KMS-11 (cell line): ENCODE measurements at regions not wholly inside any gene's neighbourhood (a gene's known extent, or its start where the extent isn't known, plus 50 kb on each side); places are given as distances from the start of the nearest gene placed in this dataset.

ENCODE experiments used
- H2AFZ ChIP-seq: fragments of 200-600 bp; sonication (generic); 2 replicates; pipeline ENCODE4 v1.6.1; 2016; ENCODE audit warnings: antibody characterized with exemption, mixed run types, low read depth
- H3K27ac ChIP-seq: fragments of 200-600 bp; sonication (generic); 2 replicates; pipeline ENCODE4 v1.6.1; 2016; ENCODE audit warnings: mild to moderate bottlenecking, mixed run types
- H3K27me3 ChIP-seq: fragments of 200-600 bp; sonication (generic); 2 replicates; pipeline ENCODE4 v1.6.1; 2017; ENCODE audit warnings: mild to moderate bottlenecking, low read depth, mixed run types, moderate library complexity; ENCODE audit not compliant: insufficient read depth
- H3K36me3 ChIP-seq: fragments of 200-600 bp; sonication (generic); 2 replicates; pipeline ENCODE4 v1.6.1; 2017; ENCODE audit warnings: mild to moderate bottlenecking, mixed run types; ENCODE audit not compliant: insufficient read depth
- H3K4me1 ChIP-seq: fragments of 200-600 bp; sonication (generic); 2 replicates; pipeline ENCODE4 v1.6.1; 2016; ENCODE audit warnings: mild to moderate bottlenecking, low read depth, mixed run types; ENCODE audit not compliant: poor library complexity, severe bottlenecking
- H3K4me2 ChIP-seq: fragments of 200-600 bp; sonication (generic); 2 replicates; pipeline ENCODE4 v1.7.0; 2016; ENCODE audit warnings: mild to moderate bottlenecking, mixed run types
- H3K4me3 ChIP-seq: fragments of 200-600 bp; sonication (generic); IDR thresholded peaks from 2 replicates; pipeline ENCODE4 v1.6.1; 2017; ENCODE audit warnings: low read depth, low read length, mixed read lengths; ENCODE audit not compliant: insufficient read depth
- H3K79me2 ChIP-seq: fragments of 200-600 bp; sonication (generic); 2 replicates; pipeline ENCODE4 v1.6.1; 2016; ENCODE audit warnings: low read depth, mixed run types; ENCODE audit not compliant: insufficient read depth
- H3K9ac ChIP-seq: fragments of 200-600 bp; sonication (generic); 2 replicates; pipeline ENCODE4 v1.6.1; 2016; ENCODE audit warnings: mild to moderate bottlenecking, mixed run types
- H4K20me1 ChIP-seq: fragments of 200-600 bp; sonication (generic); 2 replicates; pipeline ENCODE4 v1.6.1; 2016; ENCODE audit warnings: mild to moderate bottlenecking, mixed run types; ENCODE audit not compliant: insufficient read depth
- TF ChIP-seq, protein P1 (sequence below): fragments of 200-600 bp; sonication (generic); conservative IDR thresholded peaks from 2 replicates; pipeline ENCODE4 v1.6.1; 2017; ENCODE audit warnings: low read depth, mild to moderate bottlenecking, antibody characterized with exemption, low read length, moderate library complexity, mixed read lengths

DNA sequence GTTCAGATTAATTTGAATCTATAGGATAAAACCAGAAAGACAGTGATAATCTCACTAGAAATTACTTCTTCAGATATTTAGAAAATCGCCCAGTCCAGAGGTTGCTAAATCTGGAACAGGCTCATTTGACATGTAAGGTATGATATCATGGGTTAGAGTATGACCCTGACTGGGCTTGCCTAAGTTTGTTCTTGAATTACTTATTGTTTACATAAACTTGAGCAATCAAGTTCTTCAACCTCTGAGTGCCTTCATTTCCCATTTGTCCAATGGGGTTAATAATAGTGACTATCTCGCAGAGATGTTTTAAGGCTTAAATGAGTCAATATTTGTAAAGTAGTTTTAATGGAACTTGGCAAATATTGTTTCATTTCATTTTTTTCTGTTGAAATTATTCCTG is 1947.6 kb upstream of the IGFBP7 start:
- no peak overlapping the region for H3K4me2 ChIP-seq
- TF ChIP-seq, protein P1, sequence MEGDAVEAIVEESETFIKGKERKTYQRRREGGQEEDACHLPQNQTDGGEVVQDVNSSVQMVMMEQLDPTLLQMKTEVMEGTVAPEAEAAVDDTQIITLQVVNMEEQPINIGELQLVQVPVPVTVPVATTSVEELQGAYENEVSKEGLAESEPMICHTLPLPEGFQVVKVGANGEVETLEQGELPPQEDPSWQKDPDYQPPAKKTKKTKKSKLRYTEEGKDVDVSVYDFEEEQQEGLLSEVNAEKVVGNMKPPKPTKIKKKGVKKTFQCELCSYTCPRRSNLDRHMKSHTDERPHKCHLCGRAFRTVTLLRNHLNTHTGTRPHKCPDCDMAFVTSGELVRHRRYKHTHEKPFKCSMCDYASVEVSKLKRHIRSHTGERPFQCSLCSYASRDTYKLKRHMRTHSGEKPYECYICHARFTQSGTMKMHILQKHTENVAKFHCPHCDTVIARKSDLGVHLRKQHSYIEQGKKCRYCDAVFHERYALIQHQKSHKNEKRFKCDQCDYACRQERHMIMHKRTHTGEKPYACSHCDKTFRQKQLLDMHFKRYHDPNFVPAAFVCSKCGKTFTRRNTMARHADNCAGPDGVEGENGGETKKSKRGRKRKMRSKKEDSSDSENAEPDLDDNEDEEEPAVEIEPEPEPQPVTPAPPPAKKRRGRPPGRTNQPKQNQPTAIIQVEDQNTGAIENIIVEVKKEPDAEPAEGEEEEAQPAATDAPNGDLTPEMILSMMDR, result no peak

DNA sequence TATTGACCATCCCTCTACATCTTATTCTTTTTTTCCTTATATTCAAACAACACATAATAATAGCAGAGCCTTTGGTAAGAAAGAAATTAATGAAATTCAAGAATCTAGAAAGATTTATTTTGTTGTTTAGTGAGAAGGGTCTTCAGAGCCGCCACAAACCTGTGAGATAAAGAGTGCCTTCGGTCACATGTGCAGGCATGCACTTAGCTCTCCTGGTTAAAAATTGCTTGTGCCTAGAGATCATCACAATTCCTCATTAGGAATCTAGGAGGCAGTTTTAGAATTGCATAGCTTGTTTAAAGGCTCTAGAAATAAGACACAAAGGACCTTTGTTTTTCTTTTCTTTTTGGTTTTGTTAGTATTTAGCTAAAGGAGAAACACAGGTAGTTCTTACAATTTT is 1948.4 kb upstream of the IGFBP7 start:
- Histone ChIP-seq H3K27ac (no peak overlapping the region), H3K4me2 (no peak overlapping the region), H3K4me3 (no peak overlapping the region), H3K4me1 (no peaks in the 10 kb centered on the region), H3K9ac (no peak overlapping the region), H3K79me2 (no peaks in the 10 kb centered on the region), H3K36me3 (no peaks in the 10 kb centered on the region; the same call in 1 of the 2 replicates), H3K27me3 (no peaks in the 10 kb centered on the region), H2AFZ (no peak overlapping the region), H4K20me1 (0 out of 2 replicates have a peak, but pooled peaks cover 3% of the 10 kb centered on the region)
- TF ChIP-seq, protein P1, result no peak

More for the DNA sequence above, 1947.6 kb upstream of the IGFBP7 start:
- H3K27me3 ChIP-seq, result no peaks in the 10 kb centered on the region
- 0 out of 2 replicates have a peak, but pooled peaks cover 3% of the 10 kb centered on the region for H4K20me1 ChIP-seq
- H3K79me2 ChIP-seq, result no peaks in the 10 kb centered on the region
- no peaks in the 10 kb centered on the region; the same call in 1 of the 2 replicates for H3K36me3 ChIP-seq
- no peak overlapping the region for H3K27ac ChIP-seq
- no peaks in the 10 kb centered on the region for H3K4me1 ChIP-seq
- H3K9ac ChIP-seq, result no peak overlapping the region
- H2AFZ ChIP-seq, result no peak overlapping the region
- no peak overlapping the region for H3K4me3 ChIP-seq

DNA sequence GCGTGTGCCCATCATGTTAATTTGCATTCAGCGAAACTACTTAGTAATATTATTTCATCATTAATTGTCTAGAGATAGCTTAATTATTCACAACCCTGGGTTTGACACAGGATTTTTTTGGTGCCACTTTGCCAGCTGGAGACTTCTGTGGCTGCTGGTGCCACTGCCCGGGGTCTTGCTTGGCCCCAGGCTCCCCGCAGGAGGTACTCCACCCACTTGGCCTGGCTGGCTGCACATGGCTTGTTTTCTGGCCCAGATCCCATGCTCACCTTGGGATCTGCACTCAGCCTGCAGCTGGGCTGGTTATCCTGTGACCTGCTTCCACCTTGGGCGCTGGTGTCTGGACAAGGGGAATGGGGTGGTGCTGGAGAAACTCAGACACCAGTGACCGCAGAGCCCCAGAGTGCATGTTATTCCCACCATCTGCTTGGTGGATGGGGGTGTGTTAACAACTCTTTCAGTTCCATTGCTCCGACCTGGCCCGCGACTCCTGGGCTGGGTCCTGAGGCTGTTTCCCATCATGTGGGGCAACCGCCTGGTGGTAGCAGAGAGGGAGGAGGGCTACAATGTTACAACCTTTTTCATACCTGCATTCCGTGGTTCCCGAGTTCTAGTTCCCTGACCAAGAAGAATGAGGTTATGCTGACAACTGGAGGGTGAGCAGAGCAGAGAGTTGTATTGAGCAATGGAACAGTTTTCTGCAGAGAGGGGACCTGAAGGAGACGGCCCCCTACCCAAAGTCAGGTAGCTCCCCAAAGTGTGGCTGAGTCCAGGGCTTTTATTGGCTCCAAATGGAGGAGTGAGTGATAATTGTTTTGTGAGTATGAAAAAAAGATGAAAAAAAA is 1950.0 kb upstream of the IGFBP7 start:
- H2AFZ ChIP-seq, result no peak overlapping the region
- TF ChIP-seq, protein P1, result no peak
- H3K4me1 ChIP-seq, result no peaks in the 10 kb centered on the region
- H3K9ac ChIP-seq, result no peak overlapping the region
- H3K27ac ChIP-seq, result no peak overlapping the region
- 0 out of 2 replicates have a peak, but pooled peaks cover 3% of the 10 kb centered on the region for H4K20me1 ChIP-seq
- no peak overlapping the region for H3K4me3 ChIP-seq
- no peaks in the 10 kb centered on the region for H3K27me3 ChIP-seq
- H3K36me3 ChIP-seq, result no peaks in the 10 kb centered on the region
- no peak overlapping the region for H3K4me2 ChIP-seq
- H3K79me2 ChIP-seq, result no peaks in the 10 kb centered on the region

DNA sequence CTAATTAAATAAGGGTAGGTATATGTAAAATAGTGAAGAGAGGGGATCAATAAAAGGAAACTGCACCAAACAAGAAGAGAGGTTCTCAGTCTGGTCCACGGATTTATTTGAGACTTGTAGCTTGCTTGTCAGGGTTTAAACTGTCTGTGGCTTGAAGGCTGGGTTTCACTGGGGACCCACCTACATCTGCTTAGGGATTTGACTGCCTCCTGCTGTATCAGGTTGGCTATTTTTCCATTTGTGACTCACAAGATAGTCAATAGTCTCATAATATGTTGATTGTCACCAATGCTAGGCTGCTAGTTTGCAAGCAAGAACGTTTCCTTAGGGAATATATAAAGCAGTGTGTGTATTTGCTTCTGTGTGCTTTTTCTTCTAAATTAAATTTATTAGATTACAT is 1950.7 kb upstream of the IGFBP7 start:
- Histone ChIP-seq H3K4me3 (no peak overlapping the region), H3K79me2 (no peaks in the 10 kb centered on the region), H3K4me1 (no peaks in the 10 kb centered on the region), H4K20me1 (0 out of 2 replicates have a peak, but pooled peaks cover 3% of the 10 kb centered on the region), H3K27ac (no peak overlapping the region), H2AFZ (no peak overlapping the region), H3K36me3 (no peaks in the 10 kb centered on the region), H3K27me3 (no peaks in the 10 kb centered on the region), H3K4me2 (no peak overlapping the region), H3K9ac (no peak overlapping the region)
- TF ChIP-seq, protein P1, result no peak
